HG02885 (cell line): ENCODE measurements at regions not wholly inside any gene's neighbourhood (a gene's known extent, or its start where the extent isn't known, plus 50 kb on each side); places are given as distances from the start of the nearest gene placed in this dataset.

ENCODE experiments used
- ATAC-seq: cut with Tn5 transposase; IDR thresholded peaks from one replicate; pipeline ENCODE4 v1.9.1; 2021; ENCODE audit warnings: mild to moderate bottlenecking; ENCODE audit not compliant: unreplicated experiment, poor library complexity

GRCh38 chr4:37741564-37741963, 55.4 kb upstream of the RELL1 start:
- ATAC-seq: no peak

- ATAC-seq: no peak
Measured at GRCh38 chr4:37740546-37740945, 54.4 kb upstream of the RELL1 start.

DNA sequence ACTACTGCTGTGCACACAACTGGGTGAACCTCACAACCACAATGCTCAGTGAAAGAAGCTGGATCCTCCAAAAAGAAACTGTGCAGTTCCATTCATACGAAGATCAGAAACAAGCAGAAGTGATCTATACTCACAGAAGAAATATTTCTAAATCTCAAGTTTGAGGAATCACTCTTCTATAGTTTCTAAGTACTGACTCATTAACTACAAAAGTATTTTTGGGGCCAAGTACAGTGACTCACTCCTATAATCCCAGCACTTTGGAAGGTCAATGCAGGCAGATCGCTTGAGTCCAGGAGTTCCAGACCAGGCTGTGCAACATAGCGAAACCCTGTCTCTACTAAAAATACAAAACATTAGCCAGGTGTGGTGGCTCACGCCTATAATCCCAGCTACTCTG, 51.3 kb upstream of the RELL1 start:
- no peak for ATAC-seq
